HL-60 (cell line): ENCODE measurements at regions not wholly inside any gene's neighbourhood (a gene's known extent, or its start where the extent isn't known, plus 50 kb on each side); places are given as distances from the start of the nearest gene placed in this dataset.
A peak's percentile ranks its signal among the peaks of the same experiment; 100 is the strongest.

ENCODE experiments used
- REST ChIP-seq: IDR thresholded peaks from 2 replicates; pipeline ENCODE4 v1.6.1; 2012; ENCODE audit warnings: low read depth; ENCODE audit not compliant: insufficient replicate concordance
- SPI1 ChIP-seq: IDR thresholded peaks from 2 replicates; pipeline ENCODE4 v1.6.1; 2012; ENCODE audit warnings: low read depth, mild to moderate bottlenecking, borderline replicate concordance

- TF ChIP-seq SPI1 = peak; percentile 81; the same call in 1 of the 2 replicates
- TF ChIP-seq REST = no peak
Measured at GRCh38 chr4:146105464-146105863, 70.1 kb upstream of the LSM6 start.
